HFF-Myc (cell line): ENCODE measurements at regions not wholly inside any gene's neighbourhood (a gene's known extent, or its start where the extent isn't known, plus 50 kb on each side); places are given as distances from the start of the nearest gene placed in this dataset.
A peak's percentile ranks its signal among the peaks of the same experiment; 100 is the strongest.
"Not testable (repeated sequence)": the region's sequence is repeated elsewhere in the genome, so short reads cannot be mapped to it uniquely, and the experiment has no call there.

Source experiments
- DNase-seq: peaks from one replicate; pipeline ENCODE4 v3.0.0-alpha.2; 2011; ENCODE audit warnings: low read depth; ENCODE audit errors: extremely low read depth
- H3K4me3 ChIP-seq: replicated peaks from 2 replicates; pipeline ENCODE4 v1.5.1; 2011; ENCODE audit warnings: low read depth, mild to moderate bottlenecking, control low read depth, low read length
- TF ChIP-seq, protein P1 (sequence below): IDR thresholded peaks from 2 replicates; pipeline ENCODE4 v1.5.1; 2012; ENCODE audit warnings: mild to moderate bottlenecking, low read depth, low read length, control low read depth; ENCODE audit errors: missing control alignments

DNA sequence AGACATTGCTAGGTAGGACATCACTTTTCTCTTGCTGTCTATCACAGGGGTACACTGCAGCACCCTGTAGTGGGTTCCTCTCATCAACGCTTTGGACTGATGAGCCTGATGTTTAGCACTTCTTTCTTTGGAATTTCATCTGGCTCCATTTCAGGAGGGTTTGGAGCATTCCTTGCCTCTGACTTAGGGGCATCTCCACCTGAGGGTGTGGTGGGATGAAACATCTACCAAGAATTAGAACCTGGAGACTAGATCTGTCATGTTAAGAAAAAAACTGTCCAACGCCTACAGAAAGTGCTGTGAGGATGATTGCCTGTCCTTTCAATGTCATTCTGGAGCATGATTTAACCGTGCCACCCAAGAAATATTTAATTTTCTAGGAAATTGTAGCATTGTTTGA lies 648.4 kb downstream of the ETS1 start:
- TF ChIP-seq, protein P1, sequence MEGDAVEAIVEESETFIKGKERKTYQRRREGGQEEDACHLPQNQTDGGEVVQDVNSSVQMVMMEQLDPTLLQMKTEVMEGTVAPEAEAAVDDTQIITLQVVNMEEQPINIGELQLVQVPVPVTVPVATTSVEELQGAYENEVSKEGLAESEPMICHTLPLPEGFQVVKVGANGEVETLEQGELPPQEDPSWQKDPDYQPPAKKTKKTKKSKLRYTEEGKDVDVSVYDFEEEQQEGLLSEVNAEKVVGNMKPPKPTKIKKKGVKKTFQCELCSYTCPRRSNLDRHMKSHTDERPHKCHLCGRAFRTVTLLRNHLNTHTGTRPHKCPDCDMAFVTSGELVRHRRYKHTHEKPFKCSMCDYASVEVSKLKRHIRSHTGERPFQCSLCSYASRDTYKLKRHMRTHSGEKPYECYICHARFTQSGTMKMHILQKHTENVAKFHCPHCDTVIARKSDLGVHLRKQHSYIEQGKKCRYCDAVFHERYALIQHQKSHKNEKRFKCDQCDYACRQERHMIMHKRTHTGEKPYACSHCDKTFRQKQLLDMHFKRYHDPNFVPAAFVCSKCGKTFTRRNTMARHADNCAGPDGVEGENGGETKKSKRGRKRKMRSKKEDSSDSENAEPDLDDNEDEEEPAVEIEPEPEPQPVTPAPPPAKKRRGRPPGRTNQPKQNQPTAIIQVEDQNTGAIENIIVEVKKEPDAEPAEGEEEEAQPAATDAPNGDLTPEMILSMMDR: no peak
- no peak overlapping the region for H3K4me3 ChIP-seq

DNA sequence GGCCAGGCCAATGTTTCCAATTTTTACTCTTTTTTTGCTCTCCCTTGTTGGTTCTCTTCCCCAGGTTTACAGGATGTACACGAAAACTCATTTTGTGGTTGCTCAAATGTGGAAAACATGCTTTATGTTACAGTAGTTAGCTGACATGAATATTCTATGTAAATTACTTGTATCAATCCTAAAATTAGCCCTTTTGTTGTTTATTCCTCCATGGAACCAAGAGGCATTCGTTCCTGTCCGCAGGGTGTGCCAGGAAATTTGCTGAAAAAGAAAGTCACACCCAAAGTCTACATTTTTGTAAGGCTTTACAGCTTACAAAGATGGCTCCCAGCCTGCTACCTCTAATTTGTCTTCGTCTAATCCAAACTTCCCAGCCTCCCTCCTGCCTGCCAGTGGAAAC lies 652.3 kb downstream of the ETS1 start:
- DNase-seq: no peak
- TF ChIP-seq, protein P1: no peak
- no peak overlapping the region for H3K4me3 ChIP-seq

More for the DNA sequence above, 648.4 kb downstream of the ETS1 start:
- no peak for DNase-seq

DNA sequence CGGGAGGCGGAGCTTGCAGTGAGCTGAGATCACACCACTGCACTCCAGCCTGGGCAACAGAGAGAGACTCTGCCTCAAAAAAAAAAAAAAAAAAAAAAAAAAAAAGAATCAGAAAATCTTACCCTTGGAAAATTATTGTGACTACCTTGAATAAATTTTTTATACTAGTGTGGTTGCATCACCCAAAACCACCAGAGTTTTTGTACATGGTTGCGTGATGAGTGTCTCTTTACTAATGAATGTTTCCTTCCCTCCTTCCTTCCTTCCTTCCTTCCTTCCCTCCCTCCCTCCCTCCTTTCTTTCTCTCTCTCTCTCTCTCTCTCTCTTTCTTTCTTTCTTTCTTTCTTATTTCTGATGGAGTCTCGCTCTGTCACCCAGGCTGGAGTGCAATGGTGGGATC lies 653.4 kb downstream of the ETS1 start:
- not testable (repeated sequence) for DNase-seq, H3K4me3 ChIP-seq

DNA sequence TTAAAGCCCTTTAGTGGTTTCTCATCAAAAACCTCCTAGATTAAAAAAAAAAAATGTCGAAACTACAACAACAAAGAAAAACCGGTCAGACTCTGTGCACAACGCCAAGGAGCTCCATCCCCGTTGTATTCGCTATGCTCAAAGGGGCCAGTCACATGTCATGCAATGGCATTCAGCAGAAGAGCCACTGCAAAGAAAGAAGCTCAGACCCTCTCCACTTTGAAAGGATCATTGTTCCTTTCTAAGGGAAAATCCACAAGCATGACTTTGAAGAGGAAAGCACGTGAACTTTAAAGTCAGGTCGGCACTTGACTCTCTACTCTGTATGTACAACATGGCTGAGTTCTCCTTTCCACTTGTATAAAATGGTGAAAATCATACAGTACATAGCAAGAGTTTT lies 655.6 kb downstream of the ETS1 start:
- no peak for DNase-seq
- TF ChIP-seq, protein P1: no peak

DNA sequence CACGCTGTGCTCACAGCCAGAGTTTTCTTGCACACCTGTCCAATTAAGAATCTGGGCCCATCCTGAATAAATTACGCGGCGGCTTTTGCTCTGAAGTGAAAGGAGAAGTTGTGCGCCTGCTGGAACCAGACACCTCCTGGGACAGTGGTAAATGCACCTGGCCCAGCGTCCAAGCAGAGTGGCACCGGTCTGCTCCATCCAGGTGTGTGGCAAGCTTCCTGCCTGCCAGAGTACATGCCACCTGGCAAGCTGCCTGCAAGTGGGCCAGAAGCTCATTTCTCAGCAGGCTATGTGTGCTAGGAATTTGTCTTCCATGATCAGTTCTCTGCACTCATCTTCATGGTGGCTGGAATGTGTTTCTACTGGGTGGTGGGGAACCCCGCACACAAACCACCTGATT lies 660.6 kb downstream of the ETS1 start:
- DNase-seq: no peak
- no peak overlapping the region for H3K4me3 ChIP-seq
- TF ChIP-seq, protein P1: no peak

More for the DNA sequence above, 655.6 kb downstream of the ETS1 start:
- H3K4me3 ChIP-seq: no peak overlapping the region

DNA sequence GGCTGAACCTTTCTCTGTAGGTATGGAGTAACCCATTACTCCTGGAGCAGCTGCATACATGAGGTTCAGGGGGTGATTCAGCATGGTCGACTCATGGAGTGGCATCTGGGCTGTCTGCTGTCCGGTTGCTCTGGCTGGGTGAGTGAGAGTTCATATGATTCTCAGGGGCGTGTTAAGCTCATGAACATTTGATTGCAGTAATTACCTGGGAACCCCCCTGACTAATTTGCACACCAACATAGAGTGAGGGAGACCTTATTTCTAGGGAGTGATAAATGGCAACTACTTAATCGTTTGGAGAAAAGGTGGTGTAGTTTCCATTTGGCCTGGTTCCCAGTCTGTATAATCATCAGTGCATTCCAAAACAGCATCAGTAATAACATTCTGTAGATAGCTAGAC lies 661.9 kb downstream of the ETS1 start:
- TF ChIP-seq, protein P1: no peak
- DNase-seq: no peak
- H3K4me3 ChIP-seq: no peak overlapping the region

DNA sequence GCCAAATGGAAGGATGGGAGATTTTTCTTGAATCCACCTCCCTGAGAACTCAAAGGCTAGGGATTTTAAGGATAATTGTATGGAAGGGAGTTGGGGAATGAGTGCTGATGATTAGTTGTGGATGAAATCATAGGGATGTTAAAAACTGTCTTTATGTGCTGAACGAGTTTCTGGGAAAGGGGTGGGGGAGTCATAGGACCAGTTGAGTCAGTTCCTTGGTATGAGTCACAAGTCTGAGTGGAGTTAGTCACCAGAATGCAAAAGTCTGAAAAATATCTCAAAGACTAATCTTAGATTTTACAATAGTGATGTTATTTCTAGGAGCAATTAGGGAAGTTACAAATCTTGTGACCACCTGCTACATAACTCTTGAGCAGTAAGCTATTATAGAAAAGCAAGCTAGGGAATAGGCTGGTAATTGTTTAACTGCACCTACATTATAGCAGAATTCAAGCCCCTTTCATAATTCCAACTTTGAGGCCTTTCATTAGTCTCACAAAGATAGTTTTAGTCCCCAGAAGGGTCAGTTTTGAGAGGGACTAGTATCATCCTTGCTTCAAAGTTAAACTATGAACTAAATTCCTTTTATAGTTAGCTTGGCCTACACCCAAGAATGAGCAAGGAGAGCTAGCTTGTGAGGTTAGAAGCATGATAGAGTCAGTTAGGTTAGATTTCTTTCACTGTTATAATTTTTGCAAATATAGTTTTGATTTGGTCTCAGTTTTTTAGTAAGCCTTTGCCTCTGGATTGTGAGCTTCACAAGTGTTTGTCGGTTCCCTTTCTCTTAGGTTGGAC lies 668.0 kb downstream of the ETS1 start:
- TF ChIP-seq, protein P1: no peak
- H3K4me3 ChIP-seq: no peak overlapping the region
- peak; percentile 64 for DNase-seq
